Cardiac muscle cell (in vitro differentiated cells and primary cell): ENCODE measurements at regions not wholly inside any gene's neighbourhood (a gene's known extent, or its start where the extent isn't known, plus 50 kb on each side); places are given as distances from the start of the nearest gene placed in this dataset.
"Not testable (repeated sequence)": the region's sequence is repeated elsewhere in the genome, so short reads cannot be mapped to it uniquely, and the experiment has no call there.

Source experiments
- DNase-seq, 2 donors: peaks; one replicate each; pipeline versions ENCODE4 v3.0.0 to v3.0.0-alpha.2; 2010 to 2017; ENCODE audit warnings: low read depth in 1 of 2, low spot score in 1 of 2
- H3K27ac ChIP-seq: fragments of 200-600 bp; sonication (generic); 2 replicates; pipeline ENCODE4 v1.5.1; 2016
- H3K27me3 ChIP-seq: fragments of 200-600 bp; sonication (generic); 2 replicates; pipeline ENCODE4 v1.6.0; 2016; ENCODE audit warnings: control low read depth
- H3K36me3 ChIP-seq: fragments of 200-600 bp; sonication (generic); 2 replicates; pipeline ENCODE4 v1.5.1; 2016; ENCODE audit warnings: control low read depth
- H3K4me1 ChIP-seq: fragments of 200-600 bp; sonication (generic); 2 replicates; pipeline ENCODE4 v1.8.1; 2017; ENCODE audit warnings: low read depth, mild to moderate bottlenecking, mixed run types
- H3K4me3 ChIP-seq: fragments of 200-600 bp; sonication (generic); 2 replicates; pipeline ENCODE4 v1.5.1; 2016; ENCODE audit warnings: mild to moderate bottlenecking
- H3K9me3 ChIP-seq: fragments of 200-600 bp; sonication (generic); 2 replicates; pipeline ENCODE4 v1.5.1; 2017; ENCODE audit warnings: low read depth, mild to moderate bottlenecking, control low read depth
- CTCF ChIP-seq: IDR thresholded peaks from 2 replicates; pipeline ENCODE4 v1.5.1; 2012; ENCODE audit warnings: low read depth, mild to moderate bottlenecking, low read length

GRCh38 chr9:74147906-74148305 lies 349.2 kb upstream of the RORB start:
- H3K27ac ChIP-seq = no peak overlapping the region
- H3K4me3 ChIP-seq = no peak overlapping the region
- DNase-seq = no peak
- no peaks in the 10 kb centered on the region for H3K4me1 ChIP-seq
- H3K36me3 ChIP-seq = no peaks in the 10 kb centered on the region
- TF ChIP-seq CTCF = no peak
- H3K27me3 ChIP-seq = no peaks in the 10 kb centered on the region
- H3K9me3 ChIP-seq = no peaks in the 10 kb centered on the region

DNA sequence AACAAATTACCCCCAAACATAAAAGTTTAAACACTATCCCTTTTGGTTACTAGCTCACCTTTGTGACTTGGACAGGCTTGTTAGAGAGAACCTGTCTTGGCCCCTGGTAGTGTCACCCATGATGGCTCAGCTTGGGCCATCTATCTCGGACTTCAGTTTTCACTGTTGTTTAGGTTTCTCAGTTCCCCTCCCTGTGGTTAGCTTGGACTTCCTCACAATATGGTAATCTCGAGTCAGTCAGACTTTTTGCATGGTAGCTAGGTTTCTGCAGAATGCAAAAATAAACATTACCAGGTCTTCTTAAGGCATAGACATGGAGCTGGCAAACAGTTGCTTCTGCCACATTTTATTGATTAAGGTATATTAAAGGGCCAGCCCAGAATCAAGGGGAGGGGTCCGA lies 324.3 kb upstream of the RORB start:
- Histone ChIP-seq H3K36me3 (no peaks in the 10 kb centered on the region), H3K27me3 (no peaks in the 10 kb centered on the region), H3K4me3 (no peak overlapping the region), H3K27ac (no peak overlapping the region), H3K4me1 (no peaks in the 10 kb centered on the region), H3K9me3 (no peaks in the 10 kb centered on the region)
- TF ChIP-seq CTCF = no peak
- DNase-seq = no peak

GRCh38 chr9:74173284-74173683 lies 323.9 kb upstream of the RORB start:
- Histone ChIP-seq H3K27ac (no peak overlapping the region), H3K9me3 (no peaks in the 10 kb centered on the region), H3K27me3 (no peaks in the 10 kb centered on the region), H3K4me1 (no peaks in the 10 kb centered on the region), H3K4me3 (no peak overlapping the region), H3K36me3 (no peaks in the 10 kb centered on the region)
- TF ChIP-seq CTCF = no peak
- DNase-seq = no peak

DNA sequence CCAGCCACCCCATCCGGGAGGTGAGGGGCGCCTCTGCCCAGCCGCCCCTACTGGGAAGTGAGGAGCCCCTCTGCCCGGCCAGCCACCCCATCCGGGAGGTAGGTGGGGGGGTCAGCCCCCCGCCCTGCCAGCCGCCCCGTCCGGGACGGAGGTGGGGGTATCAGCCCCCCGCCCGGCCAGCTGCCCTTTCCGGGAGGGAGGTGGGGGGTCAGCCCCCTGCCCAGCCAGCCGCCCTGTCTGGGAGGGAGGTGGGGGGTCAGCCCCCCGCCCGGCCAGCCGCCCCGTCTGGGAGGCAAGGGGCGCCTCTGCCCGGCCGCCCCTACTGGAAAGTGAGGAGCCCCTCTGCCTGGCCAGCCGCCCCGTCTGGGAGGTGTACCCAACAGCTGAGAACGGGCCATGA lies 299.4 kb upstream of the RORB start:
- not testable (repeated sequence) for DNase-seq, H3K36me3 ChIP-seq, H3K27ac ChIP-seq, H3K4me3 ChIP-seq, H3K9me3 ChIP-seq, H3K27me3 ChIP-seq, H3K4me1 ChIP-seq

- Histone ChIP-seq H3K36me3 (no peaks in the 10 kb centered on the region), H3K27me3 (no peaks in the 10 kb centered on the region), H3K4me1 (no peaks in the 10 kb centered on the region), H3K4me3 (no peak overlapping the region), H3K27ac (no peak overlapping the region), H3K9me3 (no peaks in the 10 kb centered on the region)
- no peak for DNase-seq
- no peak for TF ChIP-seq CTCF
Measured at GRCh38 chr9:74205056-74205455, 292.1 kb upstream of the RORB start.

DNA sequence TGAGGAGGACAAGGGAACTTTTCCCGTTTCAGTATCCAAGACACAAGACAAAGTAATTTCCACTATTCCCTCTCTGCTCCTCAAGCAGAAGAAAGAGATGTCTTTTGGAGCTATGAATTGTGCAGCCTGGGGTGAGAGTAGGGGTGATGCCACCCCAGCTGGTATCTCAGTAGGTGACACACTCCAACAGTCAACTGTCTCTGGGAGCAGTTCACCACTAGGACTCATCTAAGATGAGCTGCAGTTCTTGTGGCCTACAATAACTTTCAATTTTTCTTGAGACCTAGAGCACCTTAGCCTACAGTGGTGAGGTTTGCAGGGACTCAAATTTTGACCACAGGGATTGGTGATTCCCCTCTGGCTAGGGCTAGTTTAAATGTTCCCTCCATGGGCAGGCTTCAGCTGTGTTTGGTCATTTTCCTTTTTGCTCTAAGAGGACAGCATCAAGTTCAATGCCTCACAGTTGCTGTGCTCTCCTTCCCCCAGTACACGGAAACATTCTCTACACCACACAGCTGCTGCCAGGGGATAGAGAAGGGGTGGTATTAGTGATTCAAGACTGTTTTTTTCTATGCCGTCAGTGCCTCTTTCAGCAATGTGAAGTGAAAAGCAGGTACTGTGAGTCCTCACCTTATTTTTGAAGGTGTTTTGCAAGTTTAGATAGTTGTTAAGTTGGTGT lies 278.6 kb upstream of the RORB start:
- Histone ChIP-seq H3K9me3 (no peaks in the 10 kb centered on the region), H3K4me3 (no peak overlapping the region), H3K27me3 (no peaks in the 10 kb centered on the region), H3K27ac (no peak overlapping the region), H3K4me1 (no peaks in the 10 kb centered on the region), H3K36me3 (no peaks in the 10 kb centered on the region)
- TF ChIP-seq CTCF = no peak
- no peak for DNase-seq
